K562 (cell line): ENCODE measurements at regions not wholly inside any gene's neighbourhood (a gene's known extent, or its start where the extent isn't known, plus 50 kb on each side); places are given as distances from the start of the nearest gene placed in this dataset.

Source experiments
- ATAC-seq: fragments of 200-7000 bp; cut with Tn5 transposase; 3 replicates; pipeline ENCODE4 v1.9.1; 2020; ENCODE audit warnings: moderate library complexity
- BruUV-seq: library from RNA; stranded (reverse); fragments of 400-500 nt; replicated peaks from 2 replicates; lab custom pipeline; 2021; lab: Mats Ljungman, UMichigan
- CTCF ChIA-PET: fragments of 300-600 bp; formaldehyde crosslinking; extraction: SDS; loops from one replicate; lab custom pipeline; 2021; ENCODE audit warnings: low intra/inter-chr PET ratio; lab: Yijun Ruan, JAX
- POLR2A ChIA-PET: fragments of 300-600, 350-650 bp; sonication (Branson Sonifier 250); formaldehyde crosslinking; extraction: SDS; loops from one replicate; lab custom pipeline; 2021; ENCODE audit warnings: antibody characterized with exemption, inconsistent platforms; lab: Yijun Ruan, JAX
- DNase-seq, 4 experiments: peaks; one replicate each; pipeline versions ENCODE4 v3.0.0 to v3.0.0-alpha.2; 2011 to 2018; ENCODE audit warnings: low spot score in 3 of 4, mixed read lengths in 3 of 4; ENCODE audit errors: extremely low read depth in 1 of 4
- FAIRE-seq: peaks from 2 replicates; lab custom pipeline; 2011; peaks lifted over from hg19 to GRCh38; lab: Jason Lieb, UNC
- H2AFZ ChIP-seq: 2 replicates; pipeline ENCODE4 v1.6.0; 2011; ENCODE audit warnings: low read depth, low read length, control low read depth, inconsistent platforms
- H3K27ac ChIP-seq: fragments of 200-600 bp; 3 replicates; pipeline ENCODE4 v1.8.0; 2011; ENCODE audit warnings: low read depth, mild to moderate bottlenecking, control low read depth, inconsistent platforms, low read length, moderate library complexity, mixed read lengths; ENCODE audit errors: extremely low read depth
- H3K27me3 ChIP-seq, 2 experiments: fragments of 300-600 bp in 1 of 2; 2 replicates in 1 of 2; 3 replicates in 1 of 2; pipeline versions ENCODE4 v1.6.0 to v1.8.0; 2011; ENCODE audit warnings: inconsistent platforms in 2 of 2, low read length in 2 of 2, mild to moderate bottlenecking in 1 of 2, mixed read lengths in 1 of 2, moderate library complexity in 1 of 2; ENCODE audit not compliant: control insufficient read depth in 2 of 2, insufficient read depth in 2 of 2
- H3K36me3 ChIP-seq: fragments of 300-600 bp; 3 replicates; pipeline ENCODE4 v1.8.0; 2011; ENCODE audit warnings: mild to moderate bottlenecking, low read length, inconsistent platforms; ENCODE audit not compliant: control insufficient read depth, insufficient read depth
- H3K4me1 ChIP-seq, 2 experiments: fragments of 200-600 bp in 1 of 2; replicated peaks in 1 of 2; 2 replicates in 1 of 2; 3 replicates in 1 of 2; pipeline versions ENCODE4 v1.5.1 to v1.8.0; 2011; ENCODE audit warnings: inconsistent platforms in 2 of 2, low read length in 2 of 2, mild to moderate bottlenecking in 1 of 2, mixed read lengths in 1 of 2, moderate library complexity in 1 of 2; ENCODE audit not compliant: control insufficient read depth in 2 of 2, insufficient read depth in 2 of 2
- H3K4me2 ChIP-seq: 2 replicates; pipeline ENCODE4 v1.6.1; 2011; ENCODE audit warnings: low read length, control low read depth, inconsistent platforms, mixed read lengths; ENCODE audit not compliant: insufficient read depth
- H3K4me3 ChIP-seq: fragments of 200-600 bp; sonication (generic), shearing (Covaris generic); 2 replicates; pipeline ENCODE4 v1.5.1; 2016; ENCODE audit warnings: control low read depth, inconsistent platforms
- H3K79me2 ChIP-seq: fragments of 200-600 bp; 3 replicates; pipeline ENCODE4 v1.8.0; 2011; ENCODE audit warnings: low read length, inconsistent platforms; ENCODE audit not compliant: control insufficient read depth, insufficient read depth
- H3K9ac ChIP-seq, 2 experiments: 2 replicates each; pipeline versions ENCODE4 v1.6.0 to v1.6.1; 2011; ENCODE audit warnings: low read depth in 2 of 2, low read length in 2 of 2, control low read depth in 1 of 2, inconsistent platforms in 1 of 2, mild to moderate bottlenecking in 1 of 2, mixed read lengths in 1 of 2; ENCODE audit not compliant: insufficient read depth in 1 of 2
- H3K9me1 ChIP-seq: one replicate; pipeline ENCODE4 v1.6.0; 2011; ENCODE audit warnings: inconsistent platforms, mild to moderate bottlenecking, low read length, moderate library complexity; ENCODE audit not compliant: control insufficient read depth, insufficient read depth
- H3K9me3 ChIP-seq: replicated peaks from 2 replicates; pipeline ENCODE4 v1.5.1; 2011; ENCODE audit warnings: low read depth, low read length, inconsistent platforms; ENCODE audit not compliant: control insufficient read depth, insufficient read depth
- H4K20me1 ChIP-seq: replicated peaks from 2 replicates; pipeline ENCODE4 v1.6.1; 2011; ENCODE audit warnings: low read length, inconsistent platforms, mixed read lengths; ENCODE audit not compliant: control insufficient read depth, insufficient read depth
- CBFA2T3 ChIP-seq: fragments of 450-650 bp; IDR thresholded peaks from 2 replicates; pipeline ENCODE4 v1.6.1; 2017
- CBFB ChIP-seq: sonication (generic); formaldehyde crosslinking; IDR thresholded peaks from 2 replicates; pipeline ENCODE4 v1.4.0; 2020; ENCODE audit warnings: mild to moderate bottlenecking, missing genetic modification reagents
- CBX1 ChIP-seq: sonication (generic); IDR thresholded peaks from 2 replicates; pipeline ENCODE4 v1.6.1; 2016; ENCODE audit warnings: antibody characterized with exemption, low read depth, mild to moderate bottlenecking
- CREB3L1 ChIP-seq: fragments of 450-650 bp; IDR thresholded peaks from 2 replicates; pipeline ENCODE4 v1.6.1; 2014; ENCODE audit warnings: low read depth, mild to moderate bottlenecking, moderate library complexity, borderline replicate concordance
- ETV1 ChIP-seq: fragments of 450-650 bp; conservative IDR thresholded peaks from 2 replicates; pipeline ENCODE4 v1.6.1; 2016; ENCODE audit warnings: missing genetic modification characterization, control low read depth, low read depth, missing compliant biosample characterization
- FOXA1 ChIP-seq: fragments of 450-650 bp; IDR thresholded peaks from 2 replicates; pipeline ENCODE4 v1.6.1; 2016; ENCODE audit warnings: mild to moderate bottlenecking, borderline replicate concordance
- HMG20B ChIP-seq: fragments of 250-450 bp; sonication (Bioruptor Pico); IDR thresholded peaks from 2 replicates; pipeline ENCODE4 v1.5.0; 2021; ENCODE audit warnings: mild to moderate bottlenecking
- MAFK ChIP-seq: IDR thresholded peaks from 2 replicates; pipeline ENCODE4 v1.6.1; 2011; ENCODE audit warnings: low read length, improper control_type of control experiment
- SIN3A ChIP-seq, 2 experiments: fragments of 150-350 bp in 1 of 2; IDR thresholded peaks; 2 replicates each; pipeline ENCODE4 v1.6.1; 2011 to 2016; ENCODE audit warnings: borderline replicate concordance in 2 of 2, low read depth in 2 of 2, low read length in 2 of 2, mild to moderate bottlenecking in 2 of 2, moderate library complexity in 2 of 2; ENCODE audit not compliant: control insufficient read depth in 1 of 2
- ZKSCAN1 ChIP-seq: fragments of 150-350 bp; IDR thresholded peaks from 2 replicates; pipeline ENCODE4 v1.6.1; 2016; ENCODE audit warnings: low read depth, low read length
- ZNF165 ChIP-seq: fragments of 250-450 bp; sonication (Bioruptor Pico); IDR thresholded peaks from 2 replicates; pipeline ENCODE4 v1.4.0; 2020; ENCODE audit warnings: borderline replicate concordance
- ZNF175 ChIP-seq: fragments of 200-800 bp; sonication (Bioruptor generic); IDR thresholded peaks from 2 replicates; pipeline ENCODE4 v1.6.1; 2016; ENCODE audit warnings: low read depth, mild to moderate bottlenecking, missing genetic modification characterization, missing compliant biosample characterization
- ZNF212 ChIP-seq: fragments of 450-650 bp; formaldehyde crosslinking; IDR thresholded peaks from 2 replicates; pipeline ENCODE4 v1.4.0; 2020; ENCODE audit warnings: mild to moderate bottlenecking
- WGBS: fragments of 100-300 bp; shearing (Covaris generic); methylation state at CpG from one replicate; pipeline ENCODE4 v1.1.6; 2016; ENCODE audit warnings: low coverage, mixed read lengths; ENCODE audit not compliant: insufficient coverage; ENCODE audit errors: missing lambda C conversion rate; 5-methylcytosine and 5-hydroxymethylcytosine counted together
- in situ Hi-C: fragments of 300-500 bp; cut with MboI; formaldehyde crosslinking; loops from 4 replicates; pipeline ENCODE4 v1.15.0; 2018; ENCODE audit warnings: inconsistent platforms, mixed read lengths
- intact Hi-C: fragments of 100-400 bp; cut with micrococcal nuclease; formaldehyde crosslinking; loops from 2 replicates; pipeline ENCODE4 v1.14.2; 2022

- no peak for ATAC-seq
- Histone ChIP-seq H3K27me3 (no peaks in the 10 kb centered on the region), H3K9me3 (no peaks in the 10 kb centered on the region), H3K27ac (no peak overlapping the region), H3K4me1 (no peaks in the 10 kb centered on the region), H4K20me1 (no peaks in the 10 kb centered on the region), H2AFZ (no peak overlapping the region), H3K4me2 (no peak overlapping the region), H3K4me3 (no peak overlapping the region), H3K79me2 (no peaks in the 10 kb centered on the region), H3K36me3 (no peaks in the 10 kb centered on the region), H3K9ac (no peak overlapping the region), H3K9me1 (no peaks in the 10 kb centered on the region)
- FAIRE-seq = no peak
- in situ Hi-C loops = no loop called here
- WGBS = 0% methylated on average over 2 of the region's 2 CpGs
- intact Hi-C loops = no loop called here
- TF ChIP-seq MAFK (no peak), ZNF165 (CRISPR knock-in tag) (no peak), ZNF212 (CRISPR knock-in tag) (no peak), SIN3A (IDR thresholded peaks at IDR 0.05; ENCODE audit: borderline replicate concordance in 2 of 2, control insufficient read depth in 1 of 2, low read depth in 2 of 2, low read length in 2 of 2) (no peak), CBFA2T3 (no peak), CREB3L1 (no peak), ZNF175 (CRISPR knock-in tag) (no peak), CBX1 (no peak), CBFB (CRISPR knock-in tag) (no peak), ZKSCAN1 (no peak), ETV1 (tag) (no peak), HMG20B (CRISPR knock-in tag) (no peak), FOXA1 (no peak)
- CTCF ChIA-PET = no interaction called here
- POLR2A ChIA-PET = no interaction called here
- no TSS peak for BruUV-seq
- no peak for DNase-seq
These were observed 205.6 kb upstream of the CNKSR2 start for GRCh38 chrX:21168401-21169160.
